ENCODE measurements at regions not wholly inside any gene's neighbourhood (a gene's known extent, or its start where the extent isn't known, plus 50 kb on each side); places are given as distances from the start of the nearest gene placed in this dataset.

GRCh38 chr22:46054091-46055073 lies 77.4 kb upstream of the WNT7B start:
- Mint-ChIP-seq H3K4me3 (peak overlapping the region; percentile 91), H3K27ac (peak overlapping the region; percentile 92), H3K36me3 (ENCODE audit: low read depth) (peaks cover 1% of the 10 kb centered on the region), H3K9me3 (no peaks in the 10 kb centered on the region), H3K27me3 (no peaks in the 10 kb centered on the region), H3K4me1 (peaks cover 35% of the 10 kb centered on the region)
- intact Hi-C loops (cut with micrococcal nuclease) = loop anchor here (2.0 kb wide), 1 partner anchor 16 kb away; no protein-coding TSS in a partner anchor
- peak; percentile 83 for DNase-seq

DNA sequence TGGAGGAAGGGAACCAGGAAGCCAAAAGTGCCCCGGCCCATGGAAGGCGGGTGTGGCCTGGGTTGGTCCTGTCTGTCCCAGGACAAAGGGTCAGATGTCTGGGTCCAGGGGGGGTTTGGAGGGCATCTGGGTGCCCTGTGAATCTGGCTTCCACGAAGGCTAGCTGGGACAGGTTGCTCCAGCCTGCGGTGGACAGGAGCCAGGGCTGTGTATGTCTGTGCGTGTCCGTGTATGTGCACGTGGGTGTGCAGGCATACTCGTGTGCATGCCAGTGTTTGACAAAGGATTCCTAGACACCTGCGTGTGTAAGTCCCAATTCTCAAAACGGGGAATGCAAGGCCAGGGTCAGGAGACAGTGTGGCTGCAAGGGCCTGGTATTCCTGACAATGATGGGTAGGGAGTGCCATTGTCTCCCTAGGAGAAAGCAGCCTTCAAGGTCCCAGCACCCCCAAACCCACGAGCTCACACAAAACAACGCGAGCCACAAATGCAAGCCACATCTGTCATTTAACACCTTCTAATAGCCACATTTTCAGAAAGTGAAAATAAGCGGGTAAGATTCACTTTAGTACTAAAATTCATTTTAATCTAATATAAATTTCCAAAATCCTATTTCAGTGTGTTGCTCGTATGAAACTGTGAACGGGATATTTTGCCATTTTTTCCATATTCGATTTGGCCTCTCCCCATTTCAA lies 78.4 kb upstream of the WNT7B start:
- no peaks in the 10 kb centered on the region for H3K27me3 Mint-ChIP-seq
- H3K4me1 Mint-ChIP-seq = peaks cover 35% of the 10 kb centered on the region
- H3K9me3 Mint-ChIP-seq = no peaks in the 10 kb centered on the region
- DNase-seq = no peak
- peak overlapping the region; percentile 91 for H3K4me3 Mint-ChIP-seq
- H3K36me3 Mint-ChIP-seq (ENCODE audit: low read depth) = peaks cover 1% of the 10 kb centered on the region
- H3K27ac Mint-ChIP-seq = peak overlapping the region; percentile 57
- intact Hi-C loops (cut with micrococcal nuclease) = loop anchor here (2.0 kb wide), 1 partner anchor 15 kb away; no protein-coding TSS in a partner anchor

- DNase-seq = no peak
- no peak overlapping the region for H3K4me3 Mint-ChIP-seq
- H3K4me1 Mint-ChIP-seq = peaks cover 35% of the 10 kb centered on the region
- intact Hi-C loops (cut with micrococcal nuclease) = loop anchor here (2.0 kb wide), 1 partner anchor 15 kb away; no protein-coding TSS in a partner anchor
- H3K27ac Mint-ChIP-seq = peak overlapping the region; percentile 60
- H3K27me3 Mint-ChIP-seq = no peaks in the 10 kb centered on the region
- peaks cover 1% of the 10 kb centered on the region for H3K36me3 Mint-ChIP-seq (ENCODE audit: low read depth)
- H3K9me3 Mint-ChIP-seq = no peaks in the 10 kb centered on the region
Observed at GRCh38 chr22:46055911-46056545, 79.1 kb upstream of the WNT7B start.

- no peak overlapping the region for H3K4me3 Mint-ChIP-seq
- H3K4me1 Mint-ChIP-seq = peaks cover 33% of the 10 kb centered on the region
Observed at GRCh38 chr22:46056546-46057245, 79.7 kb upstream of the WNT7B start.

GRCh38 chr22:46057246-46058090 lies 80.5 kb upstream of the WNT7B start:
- intact Hi-C loops (cut with micrococcal nuclease) = loop anchor here (1.0 to 2.0 kb wide), 3 partner anchors 12 to 44 kb away; no protein-coding TSS in a partner anchor
- no peak for DNase-seq
- peak overlapping the region; percentile 73 for H3K27ac Mint-ChIP-seq
- no peaks in the 10 kb centered on the region for H3K27me3 Mint-ChIP-seq
- H3K4me3 Mint-ChIP-seq = peak overlapping the region; percentile 57
- H3K4me1 Mint-ChIP-seq = peaks cover 33% of the 10 kb centered on the region
- H3K36me3 Mint-ChIP-seq (ENCODE audit: low read depth) = peaks cover 1% of the 10 kb centered on the region
- no peaks in the 10 kb centered on the region for H3K9me3 Mint-ChIP-seq

More at GRCh38 chr22:46056546-46057245, 79.7 kb upstream of the WNT7B start:
- no peaks in the 10 kb centered on the region for H3K9me3 Mint-ChIP-seq
- no peak for DNase-seq
- peaks cover 1% of the 10 kb centered on the region for H3K36me3 Mint-ChIP-seq (ENCODE audit: low read depth)
- intact Hi-C loops (cut with micrococcal nuclease) = no loop called here
- no peaks in the 10 kb centered on the region for H3K27me3 Mint-ChIP-seq
- H3K27ac Mint-ChIP-seq = peak overlapping the region; percentile 60

DNA sequence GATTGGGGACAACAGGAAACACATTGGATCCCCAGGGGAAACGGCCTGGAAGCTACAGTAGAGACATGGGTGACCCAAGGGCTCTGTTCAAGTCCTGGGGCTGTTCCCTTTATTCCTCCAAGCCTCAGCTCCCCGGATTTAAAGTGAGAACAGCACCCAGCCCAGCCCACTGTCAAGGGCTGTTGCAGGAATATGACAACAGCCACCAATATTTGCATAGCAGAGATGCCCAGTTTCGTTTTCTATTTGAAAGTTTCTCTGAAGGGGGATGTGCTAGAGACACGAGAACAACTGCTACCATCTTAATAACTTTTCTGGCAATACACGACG lies 81.1 kb upstream of the WNT7B start:
- Mint-ChIP-seq H3K27ac (peak overlapping the region; percentile 73), H3K4me1 (peaks cover 30% of the 10 kb centered on the region), H3K27me3 (no peaks in the 10 kb centered on the region), H3K9me3 (no peaks in the 10 kb centered on the region), H3K36me3 (ENCODE audit: low read depth) (peaks cover 1% of the 10 kb centered on the region), H3K4me3 (peak overlapping the region; percentile 57)
- DNase-seq = peak; percentile 87
- intact Hi-C loops (cut with micrococcal nuclease) = loop anchor here (1.0 to 2.0 kb wide), 3 partner anchors 11 to 45 kb away; no protein-coding TSS in a partner anchor

DNA sequence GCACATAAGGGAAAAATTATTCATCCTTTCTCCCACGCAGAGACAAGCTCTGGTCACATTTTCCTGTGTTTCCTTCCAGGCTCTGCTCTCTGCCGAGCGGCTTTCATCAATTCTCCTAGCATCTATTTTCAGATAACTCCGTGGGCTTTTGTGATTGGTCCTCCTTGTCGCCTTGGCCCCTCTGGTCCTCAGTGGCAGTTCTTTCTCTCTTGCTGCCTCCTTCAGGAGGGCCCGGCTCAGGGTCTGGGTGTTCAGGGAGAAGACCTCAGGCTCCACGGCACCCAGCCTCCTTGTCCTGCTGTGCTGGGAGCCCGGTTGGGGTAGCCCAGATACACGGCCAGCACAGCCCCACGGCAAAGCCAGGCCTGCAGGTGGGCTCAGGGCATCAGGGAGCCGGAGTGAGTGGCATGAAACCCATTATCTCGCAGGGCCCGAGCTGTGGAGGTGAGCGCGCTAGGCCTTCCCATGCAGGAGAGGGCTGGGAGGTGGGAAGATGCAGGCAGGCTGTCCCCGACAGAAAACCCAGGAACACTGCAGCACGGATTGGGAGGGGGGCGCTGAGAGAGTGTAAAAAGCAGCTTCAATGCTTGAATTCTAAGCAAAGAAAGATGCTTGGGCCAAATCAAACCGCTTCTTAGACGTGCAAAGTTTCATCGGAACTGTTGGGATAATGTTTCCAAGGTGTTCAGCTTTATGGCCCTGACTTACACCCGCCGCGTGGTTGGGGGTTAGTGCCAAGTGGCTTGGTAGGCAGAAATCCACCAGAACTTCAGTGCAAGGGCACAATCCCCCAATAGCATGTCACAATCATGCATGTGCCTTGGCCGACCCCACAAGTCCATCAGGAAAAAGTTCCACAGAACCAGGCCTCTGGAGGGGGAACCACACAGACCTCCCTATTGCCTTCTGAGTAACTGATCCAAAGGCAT lies 81.9 kb upstream of the WNT7B start:
- H3K9me3 Mint-ChIP-seq = no peaks in the 10 kb centered on the region
- no peak for DNase-seq
- H3K4me1 Mint-ChIP-seq = peaks cover 27% of the 10 kb centered on the region
- peaks cover 1% of the 10 kb centered on the region for H3K36me3 Mint-ChIP-seq (ENCODE audit: low read depth)
- H3K4me3 Mint-ChIP-seq = peak overlapping the region; percentile 32
- peak overlapping the region; percentile 84 for H3K27ac Mint-ChIP-seq
- intact Hi-C loops (cut with micrococcal nuclease) = loop anchor here (1.0 to 2.0 kb wide), 3 partner anchors 10 to 46 kb away; no protein-coding TSS in a partner anchor
- H3K27me3 Mint-ChIP-seq = no peaks in the 10 kb centered on the region

GRCh38 chr22:46060292-46061123 lies 83.5 kb upstream of the WNT7B start:
- DNase-seq = no peak
- H3K36me3 Mint-ChIP-seq (ENCODE audit: low read depth) = peaks cover under 1% of the 10 kb centered on the region
- H3K27me3 Mint-ChIP-seq = no peaks in the 10 kb centered on the region
- intact Hi-C loops (cut with micrococcal nuclease) = no loop called here
- no peaks in the 10 kb centered on the region for H3K9me3 Mint-ChIP-seq
- no peak overlapping the region for H3K4me3 Mint-ChIP-seq
- H3K4me1 Mint-ChIP-seq = peaks cover 18% of the 10 kb centered on the region
- no peak overlapping the region for H3K27ac Mint-ChIP-seq

DNA sequence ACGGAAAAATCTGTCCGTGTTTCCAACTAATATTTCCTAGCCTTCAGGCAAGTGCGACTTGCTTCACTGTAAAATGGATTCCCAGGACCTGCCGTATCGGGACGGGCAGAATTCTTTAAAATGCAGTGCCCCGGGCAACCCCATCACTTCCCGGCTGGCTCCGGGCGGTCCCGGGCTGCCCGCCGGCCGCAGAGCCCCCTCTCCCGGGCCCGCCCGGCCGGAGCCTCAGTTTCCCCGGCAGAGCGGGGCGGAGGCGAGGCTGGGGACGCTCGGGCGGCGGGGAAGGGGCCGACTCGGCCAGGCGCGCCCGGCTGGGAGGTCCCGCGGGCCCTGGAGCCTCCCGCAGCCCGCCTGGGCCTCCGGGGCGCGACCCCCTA lies 84.2 kb upstream of the WNT7B start:
- Mint-ChIP-seq H3K4me1 (peaks cover 18% of the 10 kb centered on the region), H3K27me3 (no peaks in the 10 kb centered on the region), H3K4me3 (no peak overlapping the region), H3K9me3 (no peaks in the 10 kb centered on the region), H3K27ac (no peak overlapping the region), H3K36me3 (ENCODE audit: low read depth) (no peaks in the 10 kb centered on the region)
- intact Hi-C loops (cut with micrococcal nuclease) = no loop called here
- no peak for DNase-seq

DNA sequence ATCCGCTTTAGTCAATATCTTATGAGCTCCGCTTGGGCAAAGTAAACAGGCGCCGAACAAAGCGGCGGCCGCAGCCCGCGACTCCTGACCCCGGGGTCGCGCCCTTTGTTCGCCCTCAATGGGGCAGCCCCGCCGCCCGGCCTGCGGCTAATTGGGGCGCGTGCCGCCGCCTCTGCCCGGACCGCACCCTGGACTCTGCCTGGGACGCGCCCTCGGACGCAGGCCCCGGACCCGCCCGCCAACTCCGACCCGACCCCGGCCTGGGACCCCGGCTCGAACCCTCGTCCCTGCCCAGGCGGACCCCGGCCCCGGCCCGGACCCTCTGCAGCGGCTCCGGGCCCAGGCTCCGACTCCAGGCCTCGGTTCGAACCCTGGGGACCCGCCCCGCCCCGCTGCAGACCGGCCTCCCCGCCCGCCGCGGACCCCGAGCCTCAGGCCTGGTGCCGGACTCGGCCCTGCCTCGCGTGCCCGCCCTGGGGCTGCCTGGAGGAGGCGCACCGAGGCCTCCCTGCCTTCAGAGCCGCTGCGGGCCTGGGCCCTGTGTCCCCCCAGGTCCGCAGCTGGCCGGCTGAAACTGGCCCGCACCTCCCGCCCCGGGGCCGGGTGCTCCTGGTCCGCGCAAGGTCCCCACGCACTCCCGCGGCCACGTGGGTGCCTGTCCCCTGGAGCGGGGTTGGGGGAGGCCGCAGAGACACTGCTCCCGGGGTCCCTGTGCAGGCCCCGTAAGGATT lies 84.7 kb upstream of the WNT7B start:
- Mint-ChIP-seq H3K27me3 (no peaks in the 10 kb centered on the region), H3K27ac (no peak overlapping the region), H3K4me3 (no peak overlapping the region), H3K4me1 (peaks cover 14% of the 10 kb centered on the region), H3K36me3 (ENCODE audit: low read depth) (no peaks in the 10 kb centered on the region), H3K9me3 (no peaks in the 10 kb centered on the region)
- DNase-seq = no peak
- intact Hi-C loops (cut with micrococcal nuclease) = no loop called here

DNA sequence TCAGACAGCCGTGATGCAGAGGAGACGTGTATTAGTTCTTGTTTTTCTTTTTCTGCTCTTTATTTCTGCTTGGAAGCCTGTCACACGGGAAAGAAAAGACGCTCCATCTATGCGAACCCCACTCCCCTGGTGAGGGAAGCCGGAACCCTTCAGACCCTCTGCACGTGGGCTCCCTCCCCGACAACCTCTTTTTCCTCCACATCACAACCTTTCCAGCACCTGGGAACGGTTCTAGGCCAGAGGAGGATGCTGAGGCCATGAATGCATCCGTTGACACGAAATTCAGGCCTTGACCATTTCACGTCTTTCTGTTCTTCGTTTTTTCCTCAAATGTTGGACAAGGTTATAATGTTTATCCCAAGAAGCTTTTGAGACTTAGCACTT lies 85.3 kb upstream of the WNT7B start:
- Mint-ChIP-seq H3K4me1 (peaks cover 12% of the 10 kb centered on the region), H3K27me3 (no peaks in the 10 kb centered on the region), H3K9me3 (no peaks in the 10 kb centered on the region), H3K36me3 (ENCODE audit: low read depth) (no peaks in the 10 kb centered on the region), H3K27ac (no peak overlapping the region), H3K4me3 (no peak overlapping the region)
- intact Hi-C loops (cut with micrococcal nuclease) = no loop called here
- no peak for DNase-seq

Measured in activated CD4-positive, alpha-beta T cell treated with anti-CD3 and anti-CD28 coated beads, Interleukin-2, amount 10 ng/mL, durations not matched to agents 24 days and 14 days (primary cell).